Upper lobe of left lung (tissue), 4 donors: ENCODE measurements at regions not wholly inside any gene's neighbourhood (a gene's known extent, or its start where the extent isn't known, plus 50 kb on each side); places are given as distances from the start of the nearest gene placed in this dataset.

Source experiments
- POLR2A ChIP-seq, 4 donors: fragments of 450-650 bp; IDR thresholded peaks; one replicate each; pipeline ENCODE4 v1.5.1; 2016 to 2017; ENCODE audit warnings: antibody characterized with exemption in 4 of 4, mild to moderate bottlenecking in 2 of 4
- POLR2AphosphoS5 ChIP-seq, 2 donors: sonication (generic); formaldehyde crosslinking; IDR thresholded peaks; one replicate each; pipeline ENCODE4 v1.5.1; 2017; ENCODE audit warnings: antibody characterized with exemption in 2 of 2
- TF ChIP-seq, protein P1 (sequence below), 6 experiments: fragments of 450-650 bp in 4 of 6; fragments of 200-600 bp in 2 of 6; sonication (generic) in 2 of 6; IDR thresholded peaks; one replicate each; pipeline ENCODE4 v1.5.1; 2016 to 2019; ENCODE audit warnings: antibody characterized with exemption in 6 of 6

DNA sequence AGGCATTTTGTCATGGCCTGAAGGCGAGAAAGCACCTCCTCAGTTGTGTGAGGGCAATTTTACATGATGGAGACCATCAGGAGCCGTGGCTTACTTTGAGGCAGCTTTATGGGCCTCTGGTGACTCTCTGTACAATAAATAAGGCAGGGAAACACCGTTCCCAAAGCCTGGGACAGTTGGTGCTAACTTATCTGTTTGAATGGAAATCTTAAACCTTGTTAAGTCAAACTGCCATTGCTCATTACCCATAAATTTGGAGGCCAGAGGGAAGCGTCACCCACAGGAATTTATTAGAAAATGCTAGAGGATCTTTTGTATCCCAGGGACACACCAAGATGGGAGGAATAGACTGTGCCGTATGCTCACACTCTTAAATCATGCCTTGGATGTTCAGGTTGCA, 1156.9 kb downstream of the BRD1 start:
- TF ChIP-seq, protein P1, sequence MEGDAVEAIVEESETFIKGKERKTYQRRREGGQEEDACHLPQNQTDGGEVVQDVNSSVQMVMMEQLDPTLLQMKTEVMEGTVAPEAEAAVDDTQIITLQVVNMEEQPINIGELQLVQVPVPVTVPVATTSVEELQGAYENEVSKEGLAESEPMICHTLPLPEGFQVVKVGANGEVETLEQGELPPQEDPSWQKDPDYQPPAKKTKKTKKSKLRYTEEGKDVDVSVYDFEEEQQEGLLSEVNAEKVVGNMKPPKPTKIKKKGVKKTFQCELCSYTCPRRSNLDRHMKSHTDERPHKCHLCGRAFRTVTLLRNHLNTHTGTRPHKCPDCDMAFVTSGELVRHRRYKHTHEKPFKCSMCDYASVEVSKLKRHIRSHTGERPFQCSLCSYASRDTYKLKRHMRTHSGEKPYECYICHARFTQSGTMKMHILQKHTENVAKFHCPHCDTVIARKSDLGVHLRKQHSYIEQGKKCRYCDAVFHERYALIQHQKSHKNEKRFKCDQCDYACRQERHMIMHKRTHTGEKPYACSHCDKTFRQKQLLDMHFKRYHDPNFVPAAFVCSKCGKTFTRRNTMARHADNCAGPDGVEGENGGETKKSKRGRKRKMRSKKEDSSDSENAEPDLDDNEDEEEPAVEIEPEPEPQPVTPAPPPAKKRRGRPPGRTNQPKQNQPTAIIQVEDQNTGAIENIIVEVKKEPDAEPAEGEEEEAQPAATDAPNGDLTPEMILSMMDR (IDR thresholded peaks at IDR 0.05) = no peak
- TF ChIP-seq POLR2A (IDR thresholded peaks at IDR 0.05) = no peak
- TF ChIP-seq POLR2AphosphoS5 (IDR thresholded peaks at IDR 0.05) = no peak
